Astrocyte (in vitro differentiated cells and primary cell): ENCODE measurements at regions not wholly inside any gene's neighbourhood (a gene's known extent, or its start where the extent isn't known, plus 50 kb on each side); places are given as distances from the start of the nearest gene placed in this dataset.

Source experiments
- EZH2 ChIP-seq: IDR thresholded peaks from 2 replicates; pipeline ENCODE4 v1.6.1; 2012; ENCODE audit warnings: mild to moderate bottlenecking, low read length, inconsistent platforms; ENCODE audit not compliant: insufficient read depth
- TF ChIP-seq, protein P1 (sequence below): IDR thresholded peaks from 2 replicates; pipeline ENCODE4 v1.5.1; 2011; ENCODE audit warnings: low read depth, mild to moderate bottlenecking, inconsistent platforms, low read length, moderate library complexity; ENCODE audit not compliant: insufficient read depth

GRCh38 chr6:66992660-66993059 lies 1285.6 kb upstream of the EYS start:
- TF ChIP-seq, protein P1, sequence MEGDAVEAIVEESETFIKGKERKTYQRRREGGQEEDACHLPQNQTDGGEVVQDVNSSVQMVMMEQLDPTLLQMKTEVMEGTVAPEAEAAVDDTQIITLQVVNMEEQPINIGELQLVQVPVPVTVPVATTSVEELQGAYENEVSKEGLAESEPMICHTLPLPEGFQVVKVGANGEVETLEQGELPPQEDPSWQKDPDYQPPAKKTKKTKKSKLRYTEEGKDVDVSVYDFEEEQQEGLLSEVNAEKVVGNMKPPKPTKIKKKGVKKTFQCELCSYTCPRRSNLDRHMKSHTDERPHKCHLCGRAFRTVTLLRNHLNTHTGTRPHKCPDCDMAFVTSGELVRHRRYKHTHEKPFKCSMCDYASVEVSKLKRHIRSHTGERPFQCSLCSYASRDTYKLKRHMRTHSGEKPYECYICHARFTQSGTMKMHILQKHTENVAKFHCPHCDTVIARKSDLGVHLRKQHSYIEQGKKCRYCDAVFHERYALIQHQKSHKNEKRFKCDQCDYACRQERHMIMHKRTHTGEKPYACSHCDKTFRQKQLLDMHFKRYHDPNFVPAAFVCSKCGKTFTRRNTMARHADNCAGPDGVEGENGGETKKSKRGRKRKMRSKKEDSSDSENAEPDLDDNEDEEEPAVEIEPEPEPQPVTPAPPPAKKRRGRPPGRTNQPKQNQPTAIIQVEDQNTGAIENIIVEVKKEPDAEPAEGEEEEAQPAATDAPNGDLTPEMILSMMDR = no peak
- no peak for TF ChIP-seq EZH2
